B cell (primary cell): ENCODE measurements at regions not wholly inside any gene's neighbourhood (a gene's known extent, or its start where the extent isn't known, plus 50 kb on each side); places are given as distances from the start of the nearest gene placed in this dataset.

Experiments used
- EZH2 ChIP-seq: IDR thresholded peaks from 2 replicates; pipeline ENCODE4 v1.6.1; 2012; ENCODE audit warnings: borderline replicate concordance, low read depth, mild to moderate bottlenecking, moderate library complexity, low read length; ENCODE audit not compliant: insufficient read depth, poor library complexity, severe bottlenecking
- TF ChIP-seq, protein P1 (sequence below): fragments of 200-600 bp; IDR thresholded peaks from one replicate; pipeline ENCODE4 v1.8.0; 2022; ENCODE audit warnings: antibody characterized with exemption, mild to moderate bottlenecking

DNA sequence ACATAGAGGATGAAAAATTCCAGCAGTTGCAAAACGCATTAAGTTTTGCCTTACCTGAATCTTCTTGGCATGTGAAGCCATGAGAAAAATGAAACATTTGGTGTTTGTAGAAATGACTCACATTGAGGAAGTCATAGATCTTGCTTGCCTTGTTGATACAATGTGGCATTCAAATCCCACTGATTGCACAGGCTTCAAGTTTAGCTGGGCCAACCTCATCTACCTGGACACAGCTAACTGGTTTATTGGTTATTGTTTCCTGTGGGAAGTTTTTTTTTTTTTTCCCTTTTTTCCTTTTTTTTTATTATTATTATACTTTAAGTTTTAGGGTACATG, 168.9 kb upstream of the C21orf91 start:
- TF ChIP-seq, protein P1, sequence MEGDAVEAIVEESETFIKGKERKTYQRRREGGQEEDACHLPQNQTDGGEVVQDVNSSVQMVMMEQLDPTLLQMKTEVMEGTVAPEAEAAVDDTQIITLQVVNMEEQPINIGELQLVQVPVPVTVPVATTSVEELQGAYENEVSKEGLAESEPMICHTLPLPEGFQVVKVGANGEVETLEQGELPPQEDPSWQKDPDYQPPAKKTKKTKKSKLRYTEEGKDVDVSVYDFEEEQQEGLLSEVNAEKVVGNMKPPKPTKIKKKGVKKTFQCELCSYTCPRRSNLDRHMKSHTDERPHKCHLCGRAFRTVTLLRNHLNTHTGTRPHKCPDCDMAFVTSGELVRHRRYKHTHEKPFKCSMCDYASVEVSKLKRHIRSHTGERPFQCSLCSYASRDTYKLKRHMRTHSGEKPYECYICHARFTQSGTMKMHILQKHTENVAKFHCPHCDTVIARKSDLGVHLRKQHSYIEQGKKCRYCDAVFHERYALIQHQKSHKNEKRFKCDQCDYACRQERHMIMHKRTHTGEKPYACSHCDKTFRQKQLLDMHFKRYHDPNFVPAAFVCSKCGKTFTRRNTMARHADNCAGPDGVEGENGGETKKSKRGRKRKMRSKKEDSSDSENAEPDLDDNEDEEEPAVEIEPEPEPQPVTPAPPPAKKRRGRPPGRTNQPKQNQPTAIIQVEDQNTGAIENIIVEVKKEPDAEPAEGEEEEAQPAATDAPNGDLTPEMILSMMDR: no peak
- no peak for TF ChIP-seq EZH2
